ENCODE measurements at regions not wholly inside any gene's neighbourhood (a gene's known extent, or its start where the extent isn't known, plus 50 kb on each side); places are given as distances from the start of the nearest gene placed in this dataset.
"Not testable (repeated sequence)": the region's sequence is repeated elsewhere in the genome, so short reads cannot be mapped to it uniquely, and the experiment has no call there.

DNA sequence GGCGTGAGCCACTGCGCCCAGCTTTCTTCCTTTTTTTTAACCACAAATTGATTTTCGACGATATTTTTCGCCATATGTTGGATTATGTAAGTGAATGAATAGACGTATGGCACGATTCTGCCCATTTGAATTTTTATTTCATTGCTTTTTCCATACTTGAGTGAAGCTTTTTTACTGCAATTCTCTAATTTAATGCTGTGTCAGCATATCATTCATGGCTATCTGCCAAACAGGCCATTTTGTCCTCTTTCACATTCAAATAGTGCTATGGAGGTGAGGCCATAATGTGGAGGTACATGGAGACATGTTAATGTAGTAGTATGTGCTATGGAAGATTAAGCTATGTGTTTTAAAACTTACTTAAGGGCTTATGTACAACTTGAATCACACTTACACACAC is 152.1 kb upstream of the TUSC1 start:
- no peak for DNase-seq (ENCODE audit: extremely low read depth, low read depth)
- TF ChIP-seq, protein P1, sequence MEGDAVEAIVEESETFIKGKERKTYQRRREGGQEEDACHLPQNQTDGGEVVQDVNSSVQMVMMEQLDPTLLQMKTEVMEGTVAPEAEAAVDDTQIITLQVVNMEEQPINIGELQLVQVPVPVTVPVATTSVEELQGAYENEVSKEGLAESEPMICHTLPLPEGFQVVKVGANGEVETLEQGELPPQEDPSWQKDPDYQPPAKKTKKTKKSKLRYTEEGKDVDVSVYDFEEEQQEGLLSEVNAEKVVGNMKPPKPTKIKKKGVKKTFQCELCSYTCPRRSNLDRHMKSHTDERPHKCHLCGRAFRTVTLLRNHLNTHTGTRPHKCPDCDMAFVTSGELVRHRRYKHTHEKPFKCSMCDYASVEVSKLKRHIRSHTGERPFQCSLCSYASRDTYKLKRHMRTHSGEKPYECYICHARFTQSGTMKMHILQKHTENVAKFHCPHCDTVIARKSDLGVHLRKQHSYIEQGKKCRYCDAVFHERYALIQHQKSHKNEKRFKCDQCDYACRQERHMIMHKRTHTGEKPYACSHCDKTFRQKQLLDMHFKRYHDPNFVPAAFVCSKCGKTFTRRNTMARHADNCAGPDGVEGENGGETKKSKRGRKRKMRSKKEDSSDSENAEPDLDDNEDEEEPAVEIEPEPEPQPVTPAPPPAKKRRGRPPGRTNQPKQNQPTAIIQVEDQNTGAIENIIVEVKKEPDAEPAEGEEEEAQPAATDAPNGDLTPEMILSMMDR (IDR thresholded peaks at IDR 0.05; ENCODE audit: low read depth, low read length), result no peak

DNA sequence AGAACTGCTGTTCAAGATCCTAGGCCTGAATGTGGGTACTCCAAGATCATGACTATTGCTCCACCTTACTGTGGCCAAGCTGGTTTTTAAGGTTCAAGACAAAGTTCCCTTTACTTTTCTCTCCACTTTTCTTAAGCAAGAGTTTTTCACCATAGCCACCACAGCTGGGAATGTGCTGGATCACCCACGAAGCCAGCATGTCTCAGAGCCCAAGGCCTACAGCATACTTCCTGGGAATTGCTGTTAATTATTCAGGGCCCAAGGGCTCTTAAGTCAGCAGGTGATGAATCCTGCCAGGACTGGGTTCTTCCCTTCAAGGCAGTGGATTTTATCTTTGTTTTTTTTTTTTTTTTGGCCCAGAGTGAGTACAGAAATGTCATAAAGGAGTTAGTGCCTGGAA is 149.4 kb upstream of the TUSC1 start:
- DNase-seq (ENCODE audit: extremely low read depth, low read depth), result no peak
- TF ChIP-seq, protein P1 (IDR thresholded peaks at IDR 0.05; ENCODE audit: low read depth, low read length), result no peak

DNA sequence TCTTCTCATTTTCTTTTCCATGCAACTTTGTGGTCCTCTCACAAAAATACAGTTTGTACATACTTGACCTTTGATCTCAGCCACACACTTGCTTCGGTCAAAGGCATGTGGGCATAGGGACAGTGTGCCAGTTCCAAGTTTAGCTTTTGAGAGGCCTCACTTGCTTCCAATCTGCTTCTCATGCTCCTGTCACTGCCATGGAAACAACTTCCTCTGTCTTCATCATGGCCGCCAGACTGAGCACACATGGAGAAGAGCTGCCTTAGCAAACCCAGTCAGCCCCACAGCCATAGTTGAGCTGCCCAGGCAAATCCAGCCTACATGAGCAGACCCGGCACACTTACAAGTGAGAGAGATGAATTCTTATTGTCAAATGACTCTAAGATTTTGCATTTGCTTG is 138.2 kb upstream of the TUSC1 start:
- no peak for DNase-seq (ENCODE audit: extremely low read depth, low read depth)
- TF ChIP-seq, protein P1 (IDR thresholded peaks at IDR 0.05; ENCODE audit: low read depth, low read length), result no peak

DNA sequence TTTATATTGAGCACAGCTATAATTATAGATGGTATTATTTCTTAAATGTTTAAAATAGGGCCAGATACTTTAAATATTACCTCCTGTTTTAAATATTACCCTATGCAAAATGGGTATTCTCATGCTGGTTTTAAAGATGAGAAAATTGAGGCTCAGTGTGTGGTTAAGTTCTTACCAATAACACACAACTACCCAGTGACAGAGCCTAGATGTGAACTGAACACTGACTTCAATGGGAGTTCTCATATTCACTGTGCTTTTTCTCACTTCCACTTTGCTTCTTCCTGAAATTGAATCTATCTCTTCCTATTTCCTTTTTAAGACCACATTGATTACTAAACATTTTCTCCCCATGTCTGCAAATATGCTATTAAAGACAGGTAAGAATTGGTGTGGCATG is 135.8 kb upstream of the TUSC1 start:
- DNase-seq (ENCODE audit: extremely low read depth, low read depth), result no peak
- TF ChIP-seq, protein P1 (IDR thresholded peaks at IDR 0.05; ENCODE audit: low read depth, low read length), result no peak

DNA sequence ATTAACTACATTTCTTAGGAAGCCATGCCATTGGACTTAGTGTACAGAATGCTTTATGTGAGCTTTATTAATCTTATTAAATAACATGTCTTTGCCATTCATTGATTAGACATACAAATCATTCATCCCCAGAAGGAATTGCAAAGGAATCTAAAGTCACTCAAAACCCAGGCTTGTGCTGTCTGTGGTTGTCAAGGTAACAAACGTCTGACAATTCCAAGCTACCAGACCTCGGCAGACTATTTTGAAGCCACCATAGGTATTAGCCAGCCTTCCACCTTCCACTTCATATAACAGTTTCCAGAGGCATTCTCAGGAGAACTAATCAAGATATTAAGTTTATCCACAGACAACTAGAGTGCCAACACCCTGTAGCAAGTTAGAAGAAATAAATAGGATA is 135.2 kb upstream of the TUSC1 start:
- TF ChIP-seq, protein P1 (IDR thresholded peaks at IDR 0.05; ENCODE audit: low read depth, low read length), result no peak
- no peak for DNase-seq (ENCODE audit: extremely low read depth, low read depth)

DNA sequence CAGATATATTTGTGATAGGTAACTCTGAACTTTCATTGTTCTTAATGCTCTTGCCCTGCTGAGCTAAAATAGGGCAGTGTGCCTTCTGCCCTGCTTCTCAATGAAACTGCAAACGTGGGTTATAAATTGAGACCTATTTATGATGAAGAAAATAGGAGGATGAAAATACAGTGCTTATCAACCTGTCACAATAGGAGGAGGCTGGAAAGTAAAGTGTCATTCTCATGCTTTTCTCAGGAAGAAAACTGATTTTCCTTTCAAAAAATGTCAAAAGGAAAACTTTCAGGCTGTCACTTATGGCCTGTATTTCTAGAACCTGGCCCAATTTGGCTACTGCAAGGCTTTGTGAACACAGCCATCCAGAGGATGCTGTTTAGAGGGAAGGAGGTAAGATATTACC is 130.3 kb upstream of the TUSC1 start:
- no peak for DNase-seq (ENCODE audit: extremely low read depth, low read depth)
- TF ChIP-seq, protein P1 (IDR thresholded peaks at IDR 0.05; ENCODE audit: low read depth, low read length), result no peak

DNA sequence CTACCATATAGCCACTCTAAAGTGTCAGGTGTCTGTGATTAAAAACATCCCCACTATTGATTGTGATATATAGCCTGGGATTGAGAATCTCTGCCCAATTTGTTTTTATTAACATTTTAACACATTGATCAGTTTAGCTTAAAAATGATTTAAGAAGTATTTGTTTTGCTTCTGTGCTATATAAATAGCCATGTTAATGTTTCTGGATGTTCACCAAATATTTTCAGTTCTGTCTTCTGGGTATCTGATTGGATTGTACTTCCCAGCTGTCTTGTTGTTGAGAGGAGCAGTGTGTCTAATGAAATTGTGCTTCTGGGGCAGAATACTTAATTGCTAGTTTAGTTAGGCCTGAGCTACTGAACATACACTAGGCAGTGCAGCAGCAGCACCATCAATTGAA is 126.6 kb upstream of the TUSC1 start:
- DNase-seq (ENCODE audit: extremely low read depth, low read depth), result no peak
- TF ChIP-seq, protein P1 (IDR thresholded peaks at IDR 0.05; ENCODE audit: low read depth, low read length), result no peak

DNA sequence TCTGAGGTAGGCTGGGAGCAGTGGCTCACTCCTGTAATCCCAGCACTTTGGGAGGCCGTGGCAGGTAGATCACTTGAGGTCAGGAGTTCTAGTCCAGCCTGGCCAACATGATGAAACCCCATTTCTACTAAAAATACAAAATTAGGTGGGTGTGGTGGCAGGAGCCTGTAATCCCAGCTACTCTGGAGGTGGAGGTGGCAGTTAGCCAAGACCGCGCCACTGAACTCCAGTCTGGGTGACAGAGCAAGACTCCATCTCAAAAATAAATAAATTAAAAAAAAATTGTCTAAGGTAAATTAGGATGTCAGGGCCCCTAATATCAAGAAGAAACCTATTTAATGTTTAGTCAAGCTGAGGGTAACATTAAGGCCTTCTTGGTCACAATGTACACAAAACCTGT is 123.7 kb upstream of the TUSC1 start:
- not testable (repeated sequence) for DNase-seq (ENCODE audit: extremely low read depth, low read depth)

Data from AG09319 (cell line).